GM23338 (cell line): ENCODE measurements at regions not wholly inside any gene's neighbourhood (a gene's known extent, or its start where the extent isn't known, plus 50 kb on each side); places are given as distances from the start of the nearest gene placed in this dataset.

Experiments used
- ATAC-seq: fragments of 200-7000 bp; cut with Tn5 transposase; 3 replicates; pipeline ENCODE4 v1.9.1; 2020
- DNase-seq: peaks from one replicate; pipeline ENCODE4 v3.0.0-alpha.2; 2015; ENCODE audit warnings: low spot score
- H2AFZ ChIP-seq: fragments of 200-600 bp; sonication (generic); 2 replicates; pipeline ENCODE4 v1.8.0; 2016; ENCODE audit warnings: antibody characterized with exemption, mild to moderate bottlenecking, moderate library complexity
- H3F3A ChIP-seq: fragments of 200-600 bp; sonication (generic); replicated peaks from 2 replicates; pipeline ENCODE4 v1.8.0; 2017; ENCODE audit warnings: antibody characterized with exemption, mixed run types, low read depth
- H3K27ac ChIP-seq: fragments of 200-600 bp; sonication (generic); 2 replicates; pipeline ENCODE4 v1.6.1; 2016; ENCODE audit warnings: low read depth
- H3K27me3 ChIP-seq: fragments of 200-600 bp; sonication (generic); 2 replicates; pipeline ENCODE4 v1.8.0; 2016; ENCODE audit warnings: mild to moderate bottlenecking, mixed run types, moderate library complexity; ENCODE audit not compliant: insufficient read depth
- H3K36me3 ChIP-seq: fragments of 200-600 bp; sonication (generic); 2 replicates; pipeline ENCODE4 v1.8.0; 2016; ENCODE audit warnings: mild to moderate bottlenecking; ENCODE audit not compliant: insufficient read depth
- H3K4me1 ChIP-seq: fragments of 200-600 bp; sonication (generic); 2 replicates; pipeline ENCODE4 v1.8.0; 2016; ENCODE audit warnings: mild to moderate bottlenecking, moderate library complexity; ENCODE audit not compliant: insufficient read depth
- H3K4me2 ChIP-seq: fragments of 200-600 bp; sonication (generic); 2 replicates; pipeline ENCODE4 v1.7.1; 2017; ENCODE audit warnings: mixed run types
- H3K4me3 ChIP-seq: fragments of 200-600 bp; sonication (generic); 2 replicates; pipeline ENCODE4 v1.6.1; 2016; ENCODE audit warnings: mixed run types
- H3K79me2 ChIP-seq: fragments of 200-600 bp; sonication (generic); replicated peaks from 2 replicates; pipeline ENCODE4 v1.8.0; 2017; ENCODE audit warnings: mild to moderate bottlenecking; ENCODE audit not compliant: insufficient read depth
- H3K9me2 ChIP-seq: fragments of 200-600 bp; sonication (generic); 2 replicates; pipeline ENCODE4 v1.8.0; 2017; ENCODE audit not compliant: insufficient read depth
- H4K20me1 ChIP-seq: fragments of 200-600 bp; sonication (generic); replicated peaks from 2 replicates; pipeline ENCODE4 v1.8.0; 2017; ENCODE audit warnings: mild to moderate bottlenecking; ENCODE audit not compliant: insufficient read depth
- H3K27ac Mint-ChIP-seq: 2 replicates; pipeline ENCODE4 v1.8.0; 2020; ENCODE audit warnings: inconsistent platforms, mild to moderate bottlenecking, moderate library complexity, mixed read lengths
- H3K27me3 Mint-ChIP-seq: 3 replicates; pipeline ENCODE4 v1.8.0; 2022; ENCODE audit warnings: low read depth, mild to moderate bottlenecking, moderate library complexity, mixed read lengths, inconsistent platforms; ENCODE audit not compliant: insufficient read depth, poor library complexity
- H3K36me3 Mint-ChIP-seq: 3 replicates; pipeline ENCODE4 v1.8.0; 2021; ENCODE audit warnings: low read depth, mild to moderate bottlenecking, inconsistent platforms, moderate library complexity, mixed read lengths
- H3K4me1 Mint-ChIP-seq: 3 replicates; pipeline ENCODE4 v1.8.0; 2020; ENCODE audit warnings: mild to moderate bottlenecking, inconsistent platforms, mixed read lengths
- H3K4me3 Mint-ChIP-seq: 3 replicates; pipeline ENCODE4 v1.8.0; 2021; ENCODE audit warnings: moderate library complexity, mild to moderate bottlenecking, inconsistent platforms, mixed read lengths
- H3K9me3 Mint-ChIP-seq: 3 replicates; pipeline ENCODE4 v1.8.0; 2020; ENCODE audit warnings: moderate library complexity, mild to moderate bottlenecking, inconsistent platforms, mixed read lengths
- CREB1 ChIP-seq: fragments of 250-450 bp; sonication (Bioruptor Pico); IDR thresholded peaks from 2 replicates; pipeline ENCODE4 v1.5.0; 2020; ENCODE audit warnings: low read depth, mild to moderate bottlenecking, moderate library complexity
- EZH2phosphoT487 ChIP-seq: fragments of 200-600 bp; sonication (generic); IDR thresholded peaks from one replicate; pipeline ENCODE4 v1.8.1; 2018; ENCODE audit warnings: antibody characterized with exemption; ENCODE audit not compliant: unreplicated experiment
- NANOG ChIP-seq: IDR thresholded peaks from 2 replicates; pipeline ENCODE4 v1.6.1; 2016; ENCODE audit warnings: antibody characterized with exemption, borderline replicate concordance
- POLR2AphosphoS5 ChIP-seq: IDR thresholded peaks from 2 replicates; pipeline ENCODE4 v1.6.1; 2016; ENCODE audit warnings: antibody characterized with exemption, low read depth
- REST ChIP-seq: IDR thresholded peaks from one replicate; pipeline ENCODE4 v1.6.1; 2018; ENCODE audit warnings: antibody characterized with exemption; ENCODE audit not compliant: unreplicated experiment
- ZNF114 ChIP-seq: fragments of 250-450 bp; sonication (Bioruptor Pico); IDR thresholded peaks from 2 replicates; pipeline ENCODE4 v1.5.0; 2020; ENCODE audit warnings: mild to moderate bottlenecking, moderate library complexity
- ZNF331 ChIP-seq: fragments of 250-450 bp; sonication (Bioruptor Pico); IDR thresholded peaks from 2 replicates; pipeline ENCODE4 v1.5.0; 2020; ENCODE audit warnings: low read depth, mild to moderate bottlenecking, moderate library complexity
- ZNF462 ChIP-seq: fragments of 250-450 bp; sonication (Bioruptor Pico); IDR thresholded peaks from 2 replicates; pipeline ENCODE4 v1.5.0; 2020; ENCODE audit warnings: mild to moderate bottlenecking, moderate library complexity

GRCh38 chr2:172297950-172298349 lies 129.4 kb upstream of the ITGA6 start:
- ATAC-seq = no peak
- Mint-ChIP-seq H3K9me3 (peaks cover 4% of the 10 kb centered on the region; the same call in 1 of the 3 replicates), H3K4me3 (no peak overlapping the region), H3K4me1 (peaks cover 32% of the 10 kb centered on the region), H3K27me3 (peaks cover 9% of the 10 kb centered on the region), H3K36me3 (no peaks in the 10 kb centered on the region), H3K27ac (no peak overlapping the region)
- no peak overlapping the region for H3K4me2 ChIP-seq
- TF ChIP-seq ZNF462 (CRISPR knock-in tag) (no peak), EZH2phosphoT487 (no peak), ZNF114 (CRISPR knock-in tag) (no peak), POLR2AphosphoS5 (no peak), NANOG (no peak), REST (no peak), ZNF331 (CRISPR knock-in tag) (no peak), CREB1 (CRISPR knock-in tag) (no peak)
- H3K9me2 ChIP-seq = no peaks in the 10 kb centered on the region
- peaks cover 38% of the 10 kb centered on the region; the same call in 1 of the 2 replicates for H3K27me3 ChIP-seq
- H3K4me1 ChIP-seq = peaks cover 34% of the 10 kb centered on the region
- no peaks in the 10 kb centered on the region for H4K20me1 ChIP-seq
- no peak overlapping the region for H3K27ac ChIP-seq
- no peak for DNase-seq
- H3K36me3 ChIP-seq = no peaks in the 10 kb centered on the region
- H2AFZ ChIP-seq = no peak overlapping the region
- no peak overlapping the region for H3K4me3 ChIP-seq
- H3K79me2 ChIP-seq = no peaks in the 10 kb centered on the region
- no peaks in the 10 kb centered on the region for H3F3A ChIP-seq
